LNCaP clone FGC (cell line): ENCODE measurements at regions not wholly inside any gene's neighbourhood (a gene's known extent, or its start where the extent isn't known, plus 50 kb on each side); places are given as distances from the start of the nearest gene placed in this dataset.

ENCODE experiments used
- DNase-seq: peaks from one replicate; pipeline ENCODE4 v3.0.0-alpha.2; 2011; ENCODE audit warnings: low read depth
- H3K4me3 ChIP-seq: 2 replicates; pipeline ENCODE4 v1.5.1; 2011; ENCODE audit warnings: mild to moderate bottlenecking, low read depth, low read length, control low read depth
- TF ChIP-seq, protein P1 (sequence below): IDR thresholded peaks from 2 replicates; pipeline ENCODE4 v1.5.1; 2012; ENCODE audit warnings: mild to moderate bottlenecking; ENCODE audit not compliant: control insufficient read depth, insufficient read depth; ENCODE audit errors: extremely low read depth

- TF ChIP-seq, protein P1, sequence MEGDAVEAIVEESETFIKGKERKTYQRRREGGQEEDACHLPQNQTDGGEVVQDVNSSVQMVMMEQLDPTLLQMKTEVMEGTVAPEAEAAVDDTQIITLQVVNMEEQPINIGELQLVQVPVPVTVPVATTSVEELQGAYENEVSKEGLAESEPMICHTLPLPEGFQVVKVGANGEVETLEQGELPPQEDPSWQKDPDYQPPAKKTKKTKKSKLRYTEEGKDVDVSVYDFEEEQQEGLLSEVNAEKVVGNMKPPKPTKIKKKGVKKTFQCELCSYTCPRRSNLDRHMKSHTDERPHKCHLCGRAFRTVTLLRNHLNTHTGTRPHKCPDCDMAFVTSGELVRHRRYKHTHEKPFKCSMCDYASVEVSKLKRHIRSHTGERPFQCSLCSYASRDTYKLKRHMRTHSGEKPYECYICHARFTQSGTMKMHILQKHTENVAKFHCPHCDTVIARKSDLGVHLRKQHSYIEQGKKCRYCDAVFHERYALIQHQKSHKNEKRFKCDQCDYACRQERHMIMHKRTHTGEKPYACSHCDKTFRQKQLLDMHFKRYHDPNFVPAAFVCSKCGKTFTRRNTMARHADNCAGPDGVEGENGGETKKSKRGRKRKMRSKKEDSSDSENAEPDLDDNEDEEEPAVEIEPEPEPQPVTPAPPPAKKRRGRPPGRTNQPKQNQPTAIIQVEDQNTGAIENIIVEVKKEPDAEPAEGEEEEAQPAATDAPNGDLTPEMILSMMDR: no peak
- H3K4me3 ChIP-seq: no peak overlapping the region
- DNase-seq: no peak
Measured at GRCh38 chr6:77021778-77022177, 441.5 kb downstream of the HTR1B start.

GRCh38 chr6:77021232-77021631 lies 442.1 kb downstream of the HTR1B start:
- TF ChIP-seq, protein P1: peak; percentile 33; the same call in 1 of the 2 replicates

GRCh38 chr6:77019081-77019480 lies 444.2 kb downstream of the HTR1B start:
- TF ChIP-seq, protein P1: no peak
- no peak overlapping the region for H3K4me3 ChIP-seq
- DNase-seq: no peak

More at GRCh38 chr6:77021232-77021631, 442.1 kb downstream of the HTR1B start:
- no peak overlapping the region for H3K4me3 ChIP-seq
- DNase-seq: no peak

- TF ChIP-seq, protein P1: no peak
- no peak overlapping the region for H3K4me3 ChIP-seq
- DNase-seq: no peak
Measured at GRCh38 chr6:77017537-77017936, 445.8 kb downstream of the HTR1B start.

GRCh38 chr6:77015350-77015749 lies 447.9 kb downstream of the HTR1B start:
- H3K4me3 ChIP-seq: no peak overlapping the region
- no peak for DNase-seq
- TF ChIP-seq, protein P1: no peak

DNA sequence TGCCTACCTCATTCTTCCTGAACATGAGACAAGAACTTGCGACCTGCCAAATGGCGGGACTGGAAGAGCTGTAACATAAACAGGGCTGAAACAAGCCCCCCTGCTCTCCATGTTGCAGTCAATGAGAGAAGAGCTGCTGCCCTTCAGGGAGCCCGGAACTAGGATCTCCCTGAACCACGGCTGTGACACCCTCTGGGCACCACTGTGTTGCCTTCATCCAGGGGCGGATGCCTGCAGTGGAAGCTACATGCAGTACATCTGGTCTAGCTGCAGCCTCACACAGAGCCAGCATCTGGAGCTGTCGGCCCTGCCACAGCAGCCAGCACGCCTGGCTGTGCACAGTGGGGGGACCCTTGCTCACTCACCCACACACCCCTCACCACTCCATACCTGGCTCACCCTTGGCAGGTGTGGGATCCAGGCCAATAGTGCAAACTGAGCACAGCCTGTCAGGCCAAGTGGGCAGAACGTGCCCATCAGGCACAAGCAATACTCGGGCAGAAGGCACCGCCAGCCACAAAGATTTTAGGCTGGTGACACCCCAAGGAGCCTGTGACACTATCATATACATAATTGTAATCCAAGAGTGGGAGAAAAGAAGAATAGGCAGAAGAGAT lies 451.3 kb downstream of the HTR1B start:
- no peak overlapping the region for H3K4me3 ChIP-seq
- no peak for DNase-seq
- TF ChIP-seq, protein P1: no peak
